ENCODE measurements at regions not wholly inside any gene's neighbourhood (a gene's known extent, or its start where the extent isn't known, plus 50 kb on each side); places are given as distances from the start of the nearest gene placed in this dataset.
A peak's percentile ranks its signal among the peaks of the same experiment; 100 is the strongest.

DNA sequence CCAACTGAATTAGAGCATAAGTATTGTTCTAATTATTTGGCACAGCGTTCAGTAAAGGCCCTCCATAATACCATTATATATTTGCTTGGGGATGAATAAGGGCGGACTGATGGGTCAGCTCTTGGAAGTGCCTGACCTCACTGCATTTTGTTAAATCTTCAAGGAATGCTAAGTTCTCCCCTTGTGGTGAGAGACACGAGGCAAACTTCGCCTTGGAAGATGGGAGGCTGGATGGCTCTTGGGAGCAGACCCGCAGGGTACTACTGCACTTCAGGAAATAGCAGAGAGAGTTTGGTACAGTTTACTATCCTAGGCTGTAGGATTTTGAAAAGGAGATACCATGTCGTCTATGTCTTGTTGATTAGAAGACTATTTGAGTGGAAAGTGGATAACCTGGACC is 87.0 kb upstream of the RPRML start:
- peak; percentile 45; the same call in 1 of the 2 replicates for TF ChIP-seq MAX (CRISPR knock-in tag; IDR thresholded peaks at IDR 0.05)
- TF ChIP-seq GRHL2 (CRISPR knock-in tag; IDR thresholded peaks at IDR 0.05; ENCODE audit: insufficient replicate concordance, severe bottlenecking) = no peak
- TF ChIP-seq, protein P1, sequence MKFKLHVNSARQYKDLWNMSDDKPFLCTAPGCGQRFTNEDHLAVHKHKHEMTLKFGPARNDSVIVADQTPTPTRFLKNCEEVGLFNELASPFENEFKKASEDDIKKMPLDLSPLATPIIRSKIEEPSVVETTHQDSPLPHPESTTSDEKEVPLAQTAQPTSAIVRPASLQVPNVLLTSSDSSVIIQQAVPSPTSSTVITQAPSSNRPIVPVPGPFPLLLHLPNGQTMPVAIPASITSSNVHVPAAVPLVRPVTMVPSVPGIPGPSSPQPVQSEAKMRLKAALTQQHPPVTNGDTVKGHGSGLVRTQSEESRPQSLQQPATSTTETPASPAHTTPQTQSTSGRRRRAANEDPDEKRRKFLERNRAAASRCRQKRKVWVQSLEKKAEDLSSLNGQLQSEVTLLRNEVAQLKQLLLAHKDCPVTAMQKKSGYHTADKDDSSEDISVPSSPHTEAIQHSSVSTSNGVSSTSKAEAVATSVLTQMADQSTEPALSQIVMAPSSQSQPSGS (CRISPR knock-in tag; IDR thresholded peaks at IDR 0.05; ENCODE audit: borderline replicate concordance, low read depth) = no peak
- TF ChIP-seq SP1 (CRISPR knock-in tag; conservative IDR thresholded peaks at IDR 0.05) = no peak
- TF ChIP-seq ATF3 (CRISPR knock-in tag; conservative IDR thresholded peaks at IDR 0.05) = no peak
- TF ChIP-seq ELF4 (CRISPR knock-in tag; IDR thresholded peaks at IDR 0.05; ENCODE audit: low read depth) = no peak
- TF ChIP-seq, protein P2, sequence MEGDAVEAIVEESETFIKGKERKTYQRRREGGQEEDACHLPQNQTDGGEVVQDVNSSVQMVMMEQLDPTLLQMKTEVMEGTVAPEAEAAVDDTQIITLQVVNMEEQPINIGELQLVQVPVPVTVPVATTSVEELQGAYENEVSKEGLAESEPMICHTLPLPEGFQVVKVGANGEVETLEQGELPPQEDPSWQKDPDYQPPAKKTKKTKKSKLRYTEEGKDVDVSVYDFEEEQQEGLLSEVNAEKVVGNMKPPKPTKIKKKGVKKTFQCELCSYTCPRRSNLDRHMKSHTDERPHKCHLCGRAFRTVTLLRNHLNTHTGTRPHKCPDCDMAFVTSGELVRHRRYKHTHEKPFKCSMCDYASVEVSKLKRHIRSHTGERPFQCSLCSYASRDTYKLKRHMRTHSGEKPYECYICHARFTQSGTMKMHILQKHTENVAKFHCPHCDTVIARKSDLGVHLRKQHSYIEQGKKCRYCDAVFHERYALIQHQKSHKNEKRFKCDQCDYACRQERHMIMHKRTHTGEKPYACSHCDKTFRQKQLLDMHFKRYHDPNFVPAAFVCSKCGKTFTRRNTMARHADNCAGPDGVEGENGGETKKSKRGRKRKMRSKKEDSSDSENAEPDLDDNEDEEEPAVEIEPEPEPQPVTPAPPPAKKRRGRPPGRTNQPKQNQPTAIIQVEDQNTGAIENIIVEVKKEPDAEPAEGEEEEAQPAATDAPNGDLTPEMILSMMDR (IDR thresholded peaks at IDR 0.05) = no peak

Data from WTC11 (cell line).